Natural killer cell (primary cell): ENCODE measurements at regions not wholly inside any gene's neighbourhood (a gene's known extent, or its start where the extent isn't known, plus 50 kb on each side); places are given as distances from the start of the nearest gene placed in this dataset.

Experiments
- ATAC-seq, 3 donors: fragments of 150-1000 bp in 2 of 3; fragments of 200-7000 bp in 1 of 3; cut with Tn5 transposase; 1 replicate in 1 of 3; 2 replicates in 2 of 3; pipeline ENCODE4 v1.10.0; 2021; ENCODE audit warnings: mild to moderate bottlenecking in 2 of 3, moderate library complexity in 2 of 3
- DNase-seq, 2 donors: peaks; one replicate each; pipeline versions ENCODE4 v3.0.0 to v3.0.0-alpha.2; 2013 to 2021; ENCODE audit warnings: mixed read lengths in 1 of 2
- H3K27ac ChIP-seq: one replicate; pipeline ENCODE4 v1.5.1; 2013; ENCODE audit warnings: mild to moderate bottlenecking, low read length
- H3K27me3 ChIP-seq: one replicate; pipeline ENCODE4 v1.6.1; 2013; ENCODE audit warnings: low read length; ENCODE audit not compliant: control insufficient read depth, insufficient read depth
- H3K36me3 ChIP-seq: one replicate; pipeline ENCODE4 v1.6.1; 2013; ENCODE audit warnings: low read length; ENCODE audit not compliant: control insufficient read depth, insufficient read depth
- H3K4me1 ChIP-seq: one replicate; pipeline ENCODE4 v1.6.1; 2013; ENCODE audit warnings: low read length; ENCODE audit not compliant: control insufficient read depth, insufficient read depth
- H3K4me3 ChIP-seq: one replicate; pipeline ENCODE4 v1.5.1; 2013; ENCODE audit warnings: low read length
- H3K9me3 ChIP-seq: one replicate; pipeline ENCODE4 v1.6.1; 2013; ENCODE audit warnings: low read length; ENCODE audit not compliant: control insufficient read depth, insufficient read depth
- H3K27ac Mint-ChIP-seq, 2 donors: one replicate each; pipeline ENCODE4 v1.8.0; 2022; ENCODE audit warnings: mild to moderate bottlenecking in 2 of 2, mixed read lengths in 2 of 2, moderate library complexity in 1 of 2
- H3K27me3 Mint-ChIP-seq, 2 donors: one replicate each; pipeline ENCODE4 v1.8.0; 2022; ENCODE audit warnings: low read depth in 2 of 2, mixed read lengths in 2 of 2
- H3K36me3 Mint-ChIP-seq: one replicate; pipeline ENCODE4 v1.8.0; 2022; ENCODE audit warnings: mixed read lengths
- H3K4me1 Mint-ChIP-seq, 2 donors: one replicate each; pipeline ENCODE4 v1.8.0; 2022; ENCODE audit warnings: mixed read lengths in 2 of 2
- H3K4me3 Mint-ChIP-seq: one replicate; pipeline ENCODE4 v1.8.0; 2022; ENCODE audit warnings: mild to moderate bottlenecking, moderate library complexity, mixed read lengths
- H3K9me3 Mint-ChIP-seq, 2 donors: one replicate each; pipeline ENCODE4 v1.8.0; 2022; ENCODE audit warnings: mixed read lengths in 2 of 2
- CTCF ChIP-seq: fragments of 200-600 bp; IDR thresholded peaks from one replicate; pipeline ENCODE4 v1.8.0; 2022; ENCODE audit warnings: antibody characterized with exemption
- WGBS: methylation state at CpG from one replicate; pipeline ENCODE4 v1.1.7; 2013; ENCODE audit warnings: missing lambda C conversion rate; ENCODE audit not compliant: insufficient coverage; 5-methylcytosine and 5-hydroxymethylcytosine counted together
- intact Hi-C: fragments of 100-400 bp; cut with micrococcal nuclease; formaldehyde crosslinking; loops from one replicate; pipeline ENCODE4 v1.14.2; 2022

- Histone ChIP-seq H3K4me1 (no peaks in the 10 kb centered on the region), H3K4me3 (no peak overlapping the region), H3K27ac (no peak overlapping the region), H3K36me3 (no peaks in the 10 kb centered on the region), H3K27me3 (no peaks in the 10 kb centered on the region), H3K9me3 (no peaks in the 10 kb centered on the region)
- DNase-seq: no peak
- no peak for TF ChIP-seq CTCF
- H3K4me3 Mint-ChIP-seq: no peak overlapping the region
- no peaks in the 10 kb centered on the region for H3K9me3 Mint-ChIP-seq
- 88% methylated on average over 3 of the region's 3 CpGs for WGBS
- intact Hi-C loops: no loop called here
- no peaks in the 10 kb centered on the region for H3K4me1 Mint-ChIP-seq
- ATAC-seq: no peak
- H3K36me3 Mint-ChIP-seq: no peaks in the 10 kb centered on the region
- no peak overlapping the region for H3K27ac Mint-ChIP-seq
- H3K27me3 Mint-ChIP-seq: peaks cover 0 to 9% of the 10 kb centered on the region in 2 donors
These were observed 75.4 kb downstream of the TNP1 start for GRCh38 chr2:216784456-216784855.

GRCh38 chr2:216781709-216782108 lies 78.2 kb downstream of the TNP1 start:
- H3K4me1 Mint-ChIP-seq: no peaks in the 10 kb centered on the region
- H3K27ac ChIP-seq: no peak overlapping the region
- DNase-seq: no peak
- H3K36me3 ChIP-seq: no peaks in the 10 kb centered on the region
- no peak overlapping the region for H3K4me3 ChIP-seq
- ATAC-seq: no peak
- no peaks in the 10 kb centered on the region for H3K9me3 ChIP-seq
- WGBS: 82% methylated on average over 3 of the region's 4 CpGs
- H3K36me3 Mint-ChIP-seq: no peaks in the 10 kb centered on the region
- H3K27ac Mint-ChIP-seq: no peak overlapping the region
- H3K4me3 Mint-ChIP-seq: no peak overlapping the region
- H3K4me1 ChIP-seq: no peaks in the 10 kb centered on the region
- intact Hi-C loops: no loop called here
- TF ChIP-seq CTCF: no peak
- H3K27me3 Mint-ChIP-seq: peaks cover 0 to 9% of the 10 kb centered on the region in 2 donors
- no peaks in the 10 kb centered on the region for H3K27me3 ChIP-seq
- no peaks in the 10 kb centered on the region for H3K9me3 Mint-ChIP-seq

- peaks cover 0 to 6% of the 10 kb centered on the region in 2 donors for H3K27me3 Mint-ChIP-seq
- intact Hi-C loops: no loop called here
- H3K27ac Mint-ChIP-seq: no peak overlapping the region
- WGBS: 94% methylated on average over 4 of the region's 4 CpGs
- no peaks in the 10 kb centered on the region for H3K4me1 Mint-ChIP-seq
- H3K4me1 ChIP-seq: no peaks in the 10 kb centered on the region
- H3K27me3 ChIP-seq: no peaks in the 10 kb centered on the region
- no peak overlapping the region for H3K27ac ChIP-seq
- H3K9me3 Mint-ChIP-seq: no peaks in the 10 kb centered on the region
- no peaks in the 10 kb centered on the region for H3K36me3 Mint-ChIP-seq
- H3K4me3 ChIP-seq: no peak overlapping the region
- no peaks in the 10 kb centered on the region for H3K9me3 ChIP-seq
- H3K36me3 ChIP-seq: no peaks in the 10 kb centered on the region
- no peak overlapping the region for H3K4me3 Mint-ChIP-seq
- TF ChIP-seq CTCF: no peak
- ATAC-seq: no peak
- DNase-seq: no peak
These were observed 79.0 kb downstream of the TNP1 start for GRCh38 chr2:216780843-216781242.

- H3K27me3 ChIP-seq: no peaks in the 10 kb centered on the region
- intact Hi-C loops: no loop called here
- DNase-seq (peak in 1 of 2 donors; percentile 34), ATAC-seq (peak; percentile 67 to 97 (median 81))
- no peak overlapping the region for H3K27ac Mint-ChIP-seq
- no peak overlapping the region for H3K4me3 ChIP-seq
- no peak overlapping the region for H3K4me3 Mint-ChIP-seq
- WGBS: 91% methylated on average over 9 of the region's 9 CpGs
- no peaks in the 10 kb centered on the region for H3K9me3 ChIP-seq
- H3K36me3 ChIP-seq: no peaks in the 10 kb centered on the region
- no peaks in the 10 kb centered on the region for H3K36me3 Mint-ChIP-seq
- H3K27me3 Mint-ChIP-seq: peaks cover 5 to 10% of the 10 kb centered on the region in 2 donors
- peak; percentile 61 for TF ChIP-seq CTCF
- no peaks in the 10 kb centered on the region for H3K4me1 ChIP-seq
- H3K9me3 Mint-ChIP-seq: no peaks in the 10 kb centered on the region
- no peak overlapping the region for H3K27ac ChIP-seq
- no peaks in the 10 kb centered on the region for H3K4me1 Mint-ChIP-seq
These were observed 82.1 kb downstream of the TNP1 start for GRCh38 chr2:216777637-216778273.
